IPS-NIHi11 (cell line): ENCODE measurements at regions not wholly inside any gene's neighbourhood (a gene's known extent, or its start where the extent isn't known, plus 50 kb on each side); places are given as distances from the start of the nearest gene placed in this dataset.
A peak's percentile ranks its signal among the peaks of the same experiment; 100 is the strongest.
"Not testable (repeated sequence)": the region's sequence is repeated elsewhere in the genome, so short reads cannot be mapped to it uniquely, and the experiment has no call there.

Experiments
- DNase-seq: peaks from one replicate; pipeline ENCODE4 v3.0.0; 2012; ENCODE audit warnings: mixed read lengths, low spot score

DNA sequence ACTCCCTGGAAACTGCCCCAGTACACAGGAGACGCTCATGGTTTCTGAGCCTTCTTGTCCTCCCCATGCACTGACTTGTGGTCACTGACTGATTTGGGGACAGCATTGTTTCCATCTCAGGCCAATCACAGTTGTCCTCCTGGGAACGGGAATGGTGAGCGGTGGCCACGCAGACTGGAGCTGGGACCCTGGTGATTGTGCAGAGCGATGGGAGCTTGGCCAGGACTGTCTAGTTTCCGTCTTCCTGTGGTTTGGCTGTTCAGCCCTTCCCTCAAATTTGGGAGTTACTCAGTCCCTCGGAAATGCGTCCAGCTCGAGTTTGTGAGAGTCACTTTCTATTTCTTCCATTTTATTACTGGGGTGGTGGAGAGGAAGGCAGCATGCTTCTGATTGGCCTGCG lies 250.9 kb downstream of the ACTR3B start:
- no peak for DNase-seq

GRCh38 chr7:153012203-153012602 lies 252.7 kb downstream of the ACTR3B start:
- DNase-seq: no peak

DNA sequence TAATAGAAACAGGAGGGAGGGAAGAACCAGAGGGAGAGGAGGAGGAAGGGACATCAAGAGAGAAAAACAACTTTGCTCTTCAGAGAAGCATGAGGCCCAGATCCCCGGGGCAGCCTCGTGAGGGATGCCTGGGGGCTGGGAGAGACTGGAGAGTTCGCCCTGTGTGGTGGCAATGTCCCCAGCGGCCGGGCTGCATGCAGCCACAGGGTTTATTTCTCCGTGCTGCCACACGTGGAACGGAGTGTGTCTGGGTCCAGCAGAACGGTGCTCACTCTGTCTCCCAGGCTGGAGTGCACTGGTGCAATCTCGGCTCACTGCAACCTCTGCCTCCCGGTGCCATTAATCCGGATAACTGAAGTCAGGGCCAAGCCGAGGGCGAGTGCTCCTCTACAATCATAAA lies 257.7 kb downstream of the ACTR3B start:
- DNase-seq: no peak

DNA sequence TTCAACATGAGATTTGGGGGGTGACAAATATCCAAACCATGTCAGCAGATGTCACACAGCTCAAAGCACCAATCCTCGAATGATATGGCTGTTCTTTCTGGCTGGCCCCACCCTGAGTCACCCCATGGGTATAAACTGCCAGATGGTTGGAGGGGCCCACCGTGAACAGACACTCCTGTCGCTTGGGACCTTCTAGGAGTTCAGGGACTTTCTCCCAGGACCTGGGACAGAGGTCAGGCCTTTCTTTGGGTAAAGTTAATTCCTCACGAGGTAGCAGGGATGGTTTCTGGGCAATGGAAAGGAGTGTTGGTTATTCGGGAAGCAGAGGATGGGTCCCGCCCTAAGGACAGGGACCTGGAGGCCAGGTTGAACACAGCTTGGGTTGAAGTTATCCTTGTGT lies 262.0 kb downstream of the ACTR3B start:
- DNase-seq: no peak

DNA sequence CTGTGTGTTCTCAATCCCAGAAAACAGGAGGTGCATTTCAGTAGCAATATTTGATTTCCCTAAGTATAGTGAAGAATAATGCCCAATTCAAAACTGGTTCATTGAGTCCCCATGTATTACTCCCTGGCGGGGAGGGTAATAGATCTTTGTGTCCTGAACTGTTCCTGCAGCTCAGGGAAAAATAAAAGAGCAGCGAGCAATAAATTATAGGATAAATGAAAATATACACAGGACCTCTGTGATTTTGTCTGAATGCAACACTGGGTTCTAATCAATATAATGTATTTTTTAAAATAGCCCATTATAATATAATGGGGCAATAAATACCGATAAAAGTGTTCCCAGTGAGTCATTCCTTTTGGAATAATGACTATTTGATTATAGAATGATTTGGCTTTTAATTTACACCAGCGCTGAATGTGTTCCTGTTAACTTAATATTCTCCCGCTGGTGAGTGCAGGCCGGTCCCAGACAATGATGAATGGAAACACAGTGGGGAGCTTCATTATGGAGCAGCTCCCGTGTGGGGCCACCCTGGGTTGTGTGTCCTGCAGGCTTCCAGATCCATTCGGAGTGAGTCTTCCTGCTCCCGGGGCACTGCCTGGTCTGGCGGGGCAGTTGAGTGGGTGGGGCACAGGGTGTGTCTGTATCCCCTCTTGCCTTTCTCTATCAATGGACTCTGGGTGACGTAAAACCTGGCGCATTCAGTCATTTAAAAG lies 263.1 kb downstream of the ACTR3B start:
- DNase-seq: no peak

GRCh38 chr7:153023194-153023592 lies 263.6 kb downstream of the ACTR3B start:
- no peak for DNase-seq

- no peak for DNase-seq
Observed at GRCh38 chr7:153027210-153027609, 267.7 kb downstream of the ACTR3B start.

DNA sequence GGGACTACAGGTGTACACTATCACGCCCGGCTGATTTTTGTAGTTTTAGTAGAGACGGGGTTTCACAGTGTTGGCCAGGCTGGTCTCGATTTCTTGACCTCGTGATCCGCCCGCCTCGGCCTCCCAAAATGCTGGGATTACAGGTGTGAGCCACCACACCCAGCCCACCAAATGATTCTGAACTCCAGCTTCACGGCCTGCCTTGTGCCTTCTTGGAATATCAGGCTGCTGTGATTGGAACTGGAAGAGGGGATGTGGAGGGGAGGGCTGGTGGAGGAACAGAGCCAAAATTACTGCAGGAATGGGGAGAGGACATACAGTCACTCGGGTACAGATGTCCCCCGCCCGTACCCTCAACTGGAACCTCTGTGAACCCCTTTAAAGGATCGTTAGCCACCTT lies 268.4 kb downstream of the ACTR3B start:
- DNase-seq: no peak

DNA sequence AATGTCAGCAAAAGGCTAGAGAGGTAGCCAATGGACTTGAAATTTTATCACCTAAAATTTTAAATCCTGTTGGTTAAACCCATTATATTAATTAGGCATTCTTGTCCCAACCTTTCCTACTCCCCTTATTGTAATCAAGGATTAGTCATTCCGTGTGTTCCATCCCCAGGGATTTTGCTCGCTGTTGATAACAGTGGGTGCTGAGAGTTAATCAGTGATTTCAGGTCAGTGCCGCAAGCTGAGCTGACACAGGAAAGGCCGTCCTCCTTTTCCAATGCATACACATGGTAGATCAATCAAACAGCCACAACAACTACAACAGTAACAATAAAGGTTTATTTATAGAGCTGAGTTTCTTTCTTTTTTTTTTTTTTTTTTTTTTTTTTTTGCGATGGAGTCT lies 271.4 kb downstream of the ACTR3B start:
- no peak for DNase-seq

DNA sequence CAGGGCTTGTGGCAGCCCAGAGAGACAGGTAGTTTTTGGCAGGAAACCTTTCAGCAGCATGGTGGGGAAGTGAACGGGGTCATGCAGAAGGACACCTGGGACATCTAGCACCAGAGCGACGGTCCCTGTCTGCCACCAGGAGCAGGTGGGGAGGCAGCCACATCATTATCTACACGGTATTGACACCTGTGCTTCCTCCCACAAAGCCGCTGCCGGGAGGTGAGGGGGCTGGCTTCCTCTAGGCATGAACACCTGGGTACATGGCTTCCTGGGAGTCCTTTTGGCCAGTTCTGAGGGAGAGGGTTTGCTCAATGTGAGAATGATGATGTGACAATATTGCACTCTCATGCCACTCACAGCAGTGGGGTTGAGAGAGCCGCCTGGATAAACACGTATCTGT lies 275.2 kb downstream of the ACTR3B start:
- DNase-seq: no peak

DNA sequence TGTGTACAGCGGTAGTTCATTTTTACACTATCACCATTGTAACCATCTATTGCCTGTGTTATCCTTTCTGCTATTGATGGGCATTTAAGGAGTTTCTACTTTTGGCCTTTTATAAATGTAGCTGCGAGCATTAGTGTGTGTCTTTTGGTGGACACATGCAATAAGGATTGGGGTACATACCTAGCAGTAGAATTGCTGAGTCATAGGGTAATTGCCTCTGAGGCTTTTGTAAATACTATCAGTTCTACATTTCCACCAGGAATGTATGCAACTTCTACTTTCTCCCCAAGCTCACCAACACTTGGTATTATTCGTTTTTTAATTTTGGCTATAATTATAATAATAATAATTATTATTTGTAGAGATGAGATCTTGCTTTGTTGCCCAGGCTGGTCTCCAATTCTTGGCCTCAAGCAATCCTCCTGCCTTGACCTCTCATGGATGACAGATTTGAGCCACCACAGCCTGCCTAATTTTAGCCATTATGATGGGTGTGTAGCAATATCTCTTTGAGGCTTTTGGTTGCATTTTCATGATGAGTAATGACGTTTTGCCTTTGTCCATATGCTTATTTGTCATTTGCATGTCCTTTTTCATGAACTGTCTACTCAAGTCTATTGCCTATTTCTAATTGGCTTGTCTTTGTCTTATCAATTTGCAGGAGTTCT lies 277.0 kb downstream of the ACTR3B start:
- no peak for DNase-seq

GRCh38 chr7:153043440-153043839 lies 283.9 kb downstream of the ACTR3B start:
- DNase-seq: no peak

GRCh38 chr7:153044981-153045380 lies 285.4 kb downstream of the ACTR3B start:
- DNase-seq: no peak

- DNase-seq: no peak
Observed at GRCh38 chr7:153047079-153047959, 287.8 kb downstream of the ACTR3B start.

DNA sequence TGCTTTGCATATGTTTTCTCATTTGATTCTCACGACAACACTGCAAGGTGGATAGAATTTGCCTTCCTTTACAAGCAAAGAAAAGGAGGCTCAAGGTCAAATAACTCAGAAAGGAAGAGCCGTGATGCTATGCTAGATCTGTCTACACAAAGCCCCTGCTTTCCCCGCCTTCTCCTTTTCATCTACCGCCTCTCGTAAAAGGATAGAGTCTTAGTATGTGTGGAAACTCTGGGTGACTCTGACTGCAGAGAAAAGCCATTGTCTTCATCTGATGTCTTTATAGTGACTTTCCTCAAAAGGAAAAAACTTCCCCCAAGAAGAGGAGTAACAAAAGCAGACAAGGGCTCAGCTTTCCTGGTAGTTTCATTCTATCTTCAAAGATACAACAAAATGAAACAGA lies 292.7 kb downstream of the ACTR3B start:
- DNase-seq: no peak

DNA sequence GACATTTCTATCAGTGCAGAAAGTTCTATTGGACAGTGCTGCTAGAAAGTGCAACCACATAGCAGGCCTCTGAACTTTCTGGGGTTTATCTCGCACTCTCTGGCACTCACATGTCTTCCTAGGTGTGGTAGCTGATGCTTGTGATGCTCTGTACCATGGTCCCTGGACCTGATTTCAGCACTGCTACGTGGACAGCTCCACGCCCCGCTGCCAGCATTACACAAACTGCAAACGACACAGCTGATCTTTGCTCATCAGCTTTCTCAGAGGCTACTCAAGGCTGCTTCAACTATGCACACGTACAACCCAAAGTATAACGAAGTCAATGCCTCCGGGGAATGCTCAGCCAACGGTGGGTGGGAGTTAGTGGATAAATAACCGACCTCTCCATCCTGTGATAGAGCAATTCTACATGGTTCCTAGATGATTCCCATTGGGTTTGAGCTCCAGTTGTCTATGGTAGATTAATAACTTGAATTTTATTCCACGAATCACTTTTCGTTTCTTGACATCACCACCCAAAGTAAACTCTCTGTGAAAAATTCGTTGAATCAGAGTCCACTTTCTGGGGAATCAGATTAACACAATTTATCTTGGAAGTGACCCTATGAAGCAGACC lies 302.5 kb downstream of the ACTR3B start:
- peak; percentile 62 for DNase-seq

GRCh38 chr7:153065051-153065450 lies 305.5 kb downstream of the ACTR3B start:
- no peak for DNase-seq

GRCh38 chr7:153066711-153067110 lies 307.2 kb downstream of the ACTR3B start:
- DNase-seq: no peak

GRCh38 chr7:153070141-153070540 lies 310.6 kb downstream of the ACTR3B start:
- DNase-seq: no peak

DNA sequence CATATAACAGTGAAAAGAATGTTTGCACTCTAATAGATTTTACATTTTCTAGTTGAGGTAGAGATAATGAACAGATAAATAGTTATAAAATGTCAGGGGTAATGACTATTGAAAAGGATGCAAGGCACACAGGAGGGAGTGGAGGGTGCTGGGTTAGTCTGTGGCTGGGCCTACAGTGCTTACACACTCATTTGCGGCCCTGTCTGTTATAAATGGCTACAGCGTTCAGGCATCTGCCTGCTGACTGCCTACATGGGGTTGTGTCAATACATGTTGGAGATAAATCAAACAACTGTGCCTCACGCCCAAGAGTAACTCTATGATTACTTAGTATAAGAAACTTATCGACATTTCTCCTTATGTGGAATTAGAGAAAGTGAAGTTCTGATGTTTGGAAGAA lies 313.3 kb downstream of the ACTR3B start:
- DNase-seq: no peak

DNA sequence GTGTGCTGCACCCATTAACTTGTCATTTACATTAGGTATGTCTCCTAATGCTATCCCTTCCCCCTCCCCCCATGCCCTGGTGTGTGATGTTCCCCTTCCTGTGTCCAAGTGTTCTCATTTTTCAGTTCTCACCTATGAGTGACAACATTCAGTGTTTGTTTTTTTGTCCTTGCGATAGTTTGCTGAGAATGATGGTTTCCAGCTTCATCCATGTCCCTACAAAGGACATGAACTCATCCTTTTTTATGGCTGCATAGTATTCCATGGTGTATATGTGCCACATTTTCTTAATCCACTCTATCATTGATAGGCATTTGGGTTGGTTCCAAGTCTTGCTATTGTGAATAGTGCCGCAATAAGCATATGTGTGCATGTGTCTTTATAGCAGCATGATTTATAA lies 316.7 kb downstream of the ACTR3B start:
- not testable (repeated sequence) for DNase-seq

DNA sequence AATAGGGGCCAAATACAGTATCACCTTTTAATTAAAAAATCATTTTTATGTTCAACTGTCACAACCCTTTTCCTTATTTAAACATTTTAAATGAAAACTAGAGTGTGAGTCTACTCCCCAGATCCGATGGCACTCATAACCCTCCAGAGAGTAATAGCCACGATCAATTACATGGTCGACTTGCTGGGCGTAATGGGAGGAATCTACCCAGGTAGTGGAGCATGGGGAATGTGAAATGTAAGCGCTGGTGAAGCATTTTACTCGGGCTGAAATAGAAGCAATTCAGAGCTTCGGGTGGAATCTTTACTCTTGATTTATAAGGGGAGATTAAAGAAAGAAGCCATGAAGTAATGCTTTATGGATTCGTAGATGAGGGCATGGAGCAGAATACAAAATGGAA lies 321.9 kb downstream of the ACTR3B start:
- no peak for DNase-seq

DNA sequence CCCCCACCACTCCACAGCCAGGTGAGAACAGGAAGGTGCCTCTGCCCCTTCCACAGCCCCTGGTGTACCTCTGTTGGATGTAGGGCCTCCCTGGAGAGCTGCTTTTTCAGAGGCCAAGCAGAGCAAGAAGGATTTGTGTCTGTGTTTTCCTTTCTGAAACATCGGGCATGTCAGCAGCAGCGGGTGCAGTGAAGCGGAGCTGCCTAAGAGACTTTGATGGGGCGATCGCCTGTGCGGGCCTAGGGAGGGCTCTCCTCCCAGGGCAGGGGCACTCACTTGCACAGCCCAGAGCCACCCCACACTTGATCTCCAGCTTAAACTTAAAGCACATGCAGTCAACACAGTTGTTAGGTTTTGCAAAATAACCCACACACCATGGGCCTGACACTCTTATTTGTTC lies 324.7 kb downstream of the ACTR3B start:
- DNase-seq: no peak
